ENCODE measurements at regions not wholly inside any gene's neighbourhood (a gene's known extent, or its start where the extent isn't known, plus 50 kb on each side); places are given as distances from the start of the nearest gene placed in this dataset.

DNA sequence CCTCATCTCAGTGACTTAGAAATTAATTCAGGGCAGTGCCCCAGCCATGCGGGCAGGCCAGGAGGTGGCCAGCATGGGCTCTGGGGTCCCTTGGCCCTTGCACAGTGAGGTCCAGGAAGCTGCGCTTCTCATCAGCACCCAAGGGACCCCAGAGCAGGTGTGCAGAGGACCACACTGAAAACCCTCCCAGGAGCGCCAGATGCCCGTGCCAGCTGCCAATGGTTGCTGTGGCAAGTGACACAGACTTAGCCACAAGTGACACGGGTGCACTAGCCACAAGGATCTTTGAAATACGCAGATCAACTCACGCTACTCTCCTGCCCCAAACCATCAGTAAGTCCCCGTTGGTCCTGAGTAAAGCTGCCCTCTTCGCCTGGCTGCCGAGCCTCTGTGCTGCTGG is 88.1 kb downstream of the ERMARD start:
- DNase-seq: no peak

DNA sequence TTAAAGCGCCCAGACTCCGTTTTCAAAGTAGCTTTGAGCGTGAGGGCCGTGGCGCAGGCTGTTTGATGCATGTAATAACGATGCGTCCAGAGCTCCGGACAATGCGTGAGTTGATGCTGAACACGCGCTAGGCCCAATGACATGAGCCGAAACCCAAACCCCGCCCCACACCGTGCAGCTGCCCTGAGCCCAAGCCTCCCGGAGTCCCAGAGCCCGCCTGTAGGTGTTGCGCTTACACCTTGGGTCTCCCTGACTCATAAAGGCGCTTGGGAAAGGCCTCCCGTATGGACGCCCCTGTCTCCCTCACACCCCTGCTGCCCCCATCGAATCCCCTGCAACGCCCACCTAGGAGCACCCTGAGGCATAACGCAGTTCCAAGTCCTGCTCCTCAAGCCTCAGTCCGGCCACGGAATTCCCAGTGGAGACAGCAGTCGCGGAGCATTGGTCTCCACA is 87.6 kb downstream of the ERMARD start:
- DNase-seq: no peak

DNA sequence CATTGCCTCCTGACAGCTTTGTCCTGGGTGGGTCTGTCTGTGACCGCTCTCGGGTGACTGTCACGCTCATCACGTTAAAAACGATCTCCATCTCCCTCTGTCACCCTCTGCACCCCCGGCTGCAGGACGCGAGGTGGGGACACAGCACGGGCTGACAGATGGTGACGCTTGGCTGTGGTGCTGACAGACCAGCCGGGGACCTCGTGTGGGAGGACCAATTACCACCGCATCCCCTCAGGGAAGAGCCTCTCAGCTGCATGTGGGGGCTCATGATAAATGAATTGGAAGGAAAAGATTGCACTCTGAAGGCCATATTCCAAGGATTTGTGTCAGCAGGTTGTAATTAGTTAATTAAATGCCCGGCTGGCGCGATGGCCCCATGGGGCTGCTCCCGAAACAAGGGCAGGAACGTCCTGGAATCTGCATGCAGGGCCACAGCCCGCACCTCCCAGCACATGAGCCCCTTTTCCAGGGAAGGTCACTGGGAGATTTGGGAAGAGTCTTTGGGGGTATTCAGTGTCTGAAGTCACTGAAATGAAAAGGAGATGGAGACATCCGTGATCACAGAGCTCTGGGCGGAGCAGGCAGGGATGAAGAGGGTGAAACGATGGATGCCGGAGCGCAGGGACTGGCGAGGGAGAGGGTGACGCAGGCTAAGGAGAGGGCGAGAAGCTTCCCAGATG is 87.1 kb downstream of the ERMARD start:
- DNase-seq: no peak

DNA sequence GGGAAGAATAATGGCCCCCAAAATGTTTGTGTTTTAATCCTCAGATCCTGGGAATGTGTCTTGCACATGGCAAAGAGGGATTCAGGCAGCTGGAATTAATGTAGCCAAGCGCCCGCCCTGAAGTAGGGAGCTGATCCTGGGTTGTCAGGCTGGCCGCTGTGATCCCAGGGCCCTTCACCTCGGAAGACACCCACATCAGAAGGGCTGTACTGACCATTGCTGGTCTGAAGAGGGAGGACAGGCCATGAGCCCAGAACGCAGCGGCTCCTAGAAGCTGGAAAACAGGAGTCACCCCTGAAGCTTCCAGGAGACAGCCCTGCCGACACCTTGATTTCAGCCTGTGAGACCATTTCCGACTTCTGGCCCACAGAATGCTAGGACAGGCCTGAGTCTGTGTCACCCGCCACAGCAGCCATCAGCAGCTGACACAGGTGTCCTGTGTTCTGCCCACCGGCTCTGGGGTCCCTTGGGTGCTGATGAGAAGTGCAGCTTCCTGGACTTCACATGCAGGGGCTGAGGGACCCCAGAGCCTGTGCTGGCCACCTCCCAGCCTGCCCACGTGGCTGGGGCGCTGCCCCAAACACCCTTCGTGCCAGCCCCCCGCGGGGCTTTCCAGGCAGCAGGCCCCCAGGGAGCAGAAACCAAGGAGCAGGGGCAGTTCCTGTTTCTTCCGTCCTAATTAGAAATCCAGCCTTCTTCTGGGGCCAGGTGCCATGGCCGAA is 86.3 kb downstream of the ERMARD start:
- DNase-seq: no peak

DNA sequence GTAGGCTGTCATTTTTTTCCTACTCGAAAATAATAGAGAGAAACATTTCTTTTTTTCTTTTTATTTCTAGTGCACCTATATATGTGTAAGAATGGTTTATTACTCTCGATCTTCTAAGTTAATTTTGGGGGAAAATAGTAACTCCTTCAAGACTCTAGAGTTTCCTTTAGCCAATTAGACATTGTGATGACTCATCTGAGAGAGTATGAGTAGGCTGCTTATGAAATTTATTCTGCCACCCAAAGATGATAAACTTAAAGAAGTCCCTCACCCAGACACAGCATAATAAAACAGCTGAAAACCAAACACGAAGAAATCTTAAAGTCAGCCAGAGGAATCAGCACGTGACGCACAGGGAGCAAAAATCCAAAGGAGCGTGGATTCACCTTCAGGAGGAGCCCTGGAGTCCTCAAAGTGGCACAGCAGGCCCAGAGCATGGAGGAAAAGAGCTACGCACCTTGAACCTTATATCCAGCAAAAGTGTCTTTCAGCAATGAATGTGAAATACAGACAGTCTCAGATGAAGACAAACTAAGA is 81.9 kb downstream of the ERMARD start:
- no peak for DNase-seq

DNA sequence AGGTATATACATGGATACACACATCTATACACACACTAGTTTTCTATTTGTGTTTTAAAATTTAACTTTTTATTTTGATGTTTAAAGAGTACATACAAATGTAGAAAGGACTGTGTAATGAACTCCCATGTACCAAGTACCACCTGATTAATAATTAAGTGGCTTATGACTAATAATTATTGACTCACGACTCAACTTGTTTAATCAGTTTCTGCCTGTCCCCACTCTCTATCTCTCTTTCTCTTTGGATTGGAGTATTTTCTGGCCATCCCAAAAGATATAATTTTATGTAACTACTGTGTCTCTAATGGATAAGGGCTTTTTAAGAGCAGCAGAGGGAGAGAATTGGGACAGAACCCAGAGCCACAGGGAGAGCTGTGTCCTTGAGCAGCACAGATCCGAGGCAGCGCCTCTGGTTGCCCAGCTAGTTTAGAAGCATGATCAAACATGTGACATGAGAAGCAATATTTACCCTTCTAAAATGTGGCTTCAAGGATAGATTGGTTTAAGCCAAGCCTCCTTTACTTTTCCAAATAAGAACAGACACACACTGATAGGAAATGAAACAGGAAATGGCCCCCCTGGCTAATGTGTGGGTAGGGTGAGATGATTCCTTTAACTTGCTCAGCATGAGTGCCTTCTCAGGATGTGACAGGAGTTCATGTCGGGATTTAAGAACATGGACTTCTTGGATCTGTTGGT is 81.0 kb downstream of the ERMARD start:
- DNase-seq: no peak

DNA sequence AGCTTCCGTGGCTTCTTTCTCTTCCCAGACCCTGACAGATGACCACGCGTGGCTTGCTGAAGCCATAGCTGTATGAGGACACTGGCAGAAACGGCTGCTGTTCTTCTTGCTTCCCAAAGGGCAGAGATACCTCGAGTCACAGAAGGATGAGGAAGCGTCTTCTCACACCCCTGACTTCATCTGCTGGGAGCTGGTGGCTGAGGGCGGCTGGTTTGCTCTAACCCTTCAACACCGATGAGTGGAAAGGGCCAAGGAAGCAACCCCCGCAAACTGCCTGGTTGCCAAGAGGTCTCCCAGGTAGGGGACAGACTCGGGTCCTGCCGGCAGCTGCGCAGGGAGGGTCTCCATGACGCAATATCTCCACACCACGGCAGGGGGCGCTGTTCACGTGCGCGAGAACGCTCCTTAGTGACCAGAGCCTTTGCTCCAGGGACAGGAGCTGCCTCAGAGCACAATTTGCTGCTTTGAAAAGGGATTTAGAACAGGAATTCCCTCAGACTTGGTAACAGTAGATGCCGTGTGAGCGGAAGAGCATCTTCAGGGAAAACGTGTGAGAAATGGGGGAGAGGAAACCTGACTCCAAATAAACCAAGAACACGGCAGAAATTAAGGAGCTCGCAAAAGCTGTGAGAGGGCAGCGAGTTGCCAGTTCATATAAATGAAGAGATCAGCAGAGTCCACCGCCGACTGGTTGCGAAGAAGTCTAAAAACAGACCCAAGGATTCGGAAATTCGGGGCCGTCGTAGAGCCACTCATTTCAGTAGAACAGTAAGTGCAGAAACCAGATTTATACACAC is 80.2 kb downstream of the ERMARD start:
- peak; percentile 82 for DNase-seq

Data from NCI-H748 treated with DMSO at 0.1 percent for 48 hours (cell line).